GM21447 (cell line): ENCODE measurements at regions not wholly inside any gene's neighbourhood (a gene's known extent, or its start where the extent isn't known, plus 50 kb on each side); places are given as distances from the start of the nearest gene placed in this dataset.
"Not testable (repeated sequence)": the region's sequence is repeated elsewhere in the genome, so short reads cannot be mapped to it uniquely, and the experiment has no call there.

Source experiments
- ATAC-seq: cut with Tn5 transposase; IDR thresholded peaks from one replicate; pipeline ENCODE4 v1.9.1; 2021; ENCODE audit not compliant: unreplicated experiment

GRCh38 chr6:90463359-90463758 lies 123.5 kb downstream of the MAP3K7 start:
- peak; percentile 62 for ATAC-seq

- no peak for ATAC-seq
These were observed 124.8 kb downstream of the MAP3K7 start for GRCh38 chr6:90462102-90462501.

GRCh38 chr6:90461383-90461782 lies 125.5 kb downstream of the MAP3K7 start:
- no peak for ATAC-seq

- no peak for ATAC-seq
These were observed 126.8 kb downstream of the MAP3K7 start for GRCh38 chr6:90460051-90460450.

GRCh38 chr6:90459225-90459758 lies 127.6 kb downstream of the MAP3K7 start:
- no peak for ATAC-seq

- no peak for ATAC-seq
These were observed 128.3 kb downstream of the MAP3K7 start for GRCh38 chr6:90458353-90459224.

- ATAC-seq, result no peak
These were observed 129.0 kb downstream of the MAP3K7 start for GRCh38 chr6:90457867-90458259.

GRCh38 chr6:90456997-90457866 lies 129.6 kb downstream of the MAP3K7 start:
- not testable (repeated sequence) for ATAC-seq

- no peak for ATAC-seq
These were observed 130.9 kb downstream of the MAP3K7 start for GRCh38 chr6:90456001-90456400.

GRCh38 chr6:90454836-90455427 lies 131.9 kb downstream of the MAP3K7 start:
- ATAC-seq, result no peak

GRCh38 chr6:90450268-90450953 lies 136.5 kb downstream of the MAP3K7 start:
- no peak for ATAC-seq

- no peak for ATAC-seq
These were observed 137.6 kb downstream of the MAP3K7 start for GRCh38 chr6:90449311-90449710.

- ATAC-seq, result no peak
These were observed 138.0 kb downstream of the MAP3K7 start for GRCh38 chr6:90448836-90449235.

- ATAC-seq, result no peak
These were observed 140.7 kb downstream of the MAP3K7 start for GRCh38 chr6:90446164-90446563.

GRCh38 chr6:90445533-90446108 lies 141.3 kb downstream of the MAP3K7 start:
- no peak for ATAC-seq

GRCh38 chr6:90444160-90444714 lies 142.6 kb downstream of the MAP3K7 start:
- no peak for ATAC-seq

GRCh38 chr6:90442366-90442765 lies 144.5 kb downstream of the MAP3K7 start:
- no peak for ATAC-seq

- ATAC-seq, result no peak
These were observed 144.1 kb upstream of the BACH2 start for GRCh38 chr6:90440586-90441283.

GRCh38 chr6:90439586-90439985 lies 142.9 kb upstream of the BACH2 start:
- no peak for ATAC-seq
